ENCODE measurements at regions not wholly inside any gene's neighbourhood (a gene's known extent, or its start where the extent isn't known, plus 50 kb on each side); places are given as distances from the start of the nearest gene placed in this dataset.

DNA sequence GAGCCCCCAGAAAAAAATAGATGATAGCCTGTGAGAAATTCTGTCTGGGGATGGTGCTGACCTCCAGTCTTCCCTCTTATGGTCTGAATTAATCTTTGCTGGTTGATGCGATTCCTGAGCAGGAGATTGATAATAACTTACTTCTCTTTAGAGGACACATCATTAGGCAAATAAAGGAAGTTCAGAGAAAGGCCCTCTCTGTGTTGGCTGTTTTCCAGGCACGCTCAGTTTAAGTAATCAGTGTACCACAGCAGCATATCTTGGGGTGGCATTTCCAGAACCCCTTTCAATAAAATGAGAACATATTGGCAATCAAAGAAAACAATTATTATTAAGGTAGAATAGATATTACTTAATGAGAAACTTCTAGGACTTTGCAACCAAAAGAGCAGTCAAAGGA is 1129.3 kb upstream of the RAG2 start:
- intact Hi-C loops (cut with micrococcal nuclease), result no loop called here
- no peak for DNase-seq
- no peaks in the 10 kb centered on the region for H3K9me3 ChIP-seq (replicated peaks)
- no peak overlapping the region for H3K27ac ChIP-seq (replicated peaks)
- H3K27me3 ChIP-seq (ENCODE audit: low read depth), result no peaks in the 10 kb centered on the region
- TF ChIP-seq, protein P1, sequence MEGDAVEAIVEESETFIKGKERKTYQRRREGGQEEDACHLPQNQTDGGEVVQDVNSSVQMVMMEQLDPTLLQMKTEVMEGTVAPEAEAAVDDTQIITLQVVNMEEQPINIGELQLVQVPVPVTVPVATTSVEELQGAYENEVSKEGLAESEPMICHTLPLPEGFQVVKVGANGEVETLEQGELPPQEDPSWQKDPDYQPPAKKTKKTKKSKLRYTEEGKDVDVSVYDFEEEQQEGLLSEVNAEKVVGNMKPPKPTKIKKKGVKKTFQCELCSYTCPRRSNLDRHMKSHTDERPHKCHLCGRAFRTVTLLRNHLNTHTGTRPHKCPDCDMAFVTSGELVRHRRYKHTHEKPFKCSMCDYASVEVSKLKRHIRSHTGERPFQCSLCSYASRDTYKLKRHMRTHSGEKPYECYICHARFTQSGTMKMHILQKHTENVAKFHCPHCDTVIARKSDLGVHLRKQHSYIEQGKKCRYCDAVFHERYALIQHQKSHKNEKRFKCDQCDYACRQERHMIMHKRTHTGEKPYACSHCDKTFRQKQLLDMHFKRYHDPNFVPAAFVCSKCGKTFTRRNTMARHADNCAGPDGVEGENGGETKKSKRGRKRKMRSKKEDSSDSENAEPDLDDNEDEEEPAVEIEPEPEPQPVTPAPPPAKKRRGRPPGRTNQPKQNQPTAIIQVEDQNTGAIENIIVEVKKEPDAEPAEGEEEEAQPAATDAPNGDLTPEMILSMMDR (IDR thresholded peaks at IDR 0.05; ENCODE audit: borderline replicate concordance), result no peak
- no peaks in the 10 kb centered on the region for H3K4me1 ChIP-seq
- H3K4me3 ChIP-seq, result no peak overlapping the region
- no peaks in the 10 kb centered on the region for H3K36me3 ChIP-seq

DNA sequence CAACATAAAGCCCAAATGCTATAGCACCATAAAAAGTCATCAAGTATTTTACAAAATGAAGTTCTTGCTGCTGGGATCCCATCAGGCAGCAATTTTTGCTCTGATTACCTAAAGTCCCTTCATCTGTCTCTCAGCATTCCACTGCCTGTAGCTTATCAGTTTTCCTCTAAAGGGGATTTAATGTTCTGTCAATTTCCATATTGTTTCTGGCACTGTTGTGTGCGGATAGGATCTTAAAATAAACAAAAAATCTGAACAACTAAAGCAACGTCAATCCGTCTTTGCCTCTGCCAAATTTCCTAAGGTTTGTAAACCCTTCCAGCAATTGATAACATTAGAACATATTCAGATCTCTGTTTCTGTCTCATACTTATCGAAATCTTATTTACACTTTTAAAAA is 1126.3 kb upstream of the RAG2 start:
- Histone ChIP-seq H3K27me3 (ENCODE audit: low read depth) (no peaks in the 10 kb centered on the region), H3K9me3 (replicated peaks) (no peaks in the 10 kb centered on the region), H3K4me1 (no peaks in the 10 kb centered on the region), H3K27ac (replicated peaks) (no peak overlapping the region), H3K4me3 (no peak overlapping the region), H3K36me3 (no peaks in the 10 kb centered on the region)
- intact Hi-C loops (cut with micrococcal nuclease), result no loop called here
- TF ChIP-seq, protein P1 (IDR thresholded peaks at IDR 0.05; ENCODE audit: borderline replicate concordance), result no peak
- no peak for DNase-seq

DNA sequence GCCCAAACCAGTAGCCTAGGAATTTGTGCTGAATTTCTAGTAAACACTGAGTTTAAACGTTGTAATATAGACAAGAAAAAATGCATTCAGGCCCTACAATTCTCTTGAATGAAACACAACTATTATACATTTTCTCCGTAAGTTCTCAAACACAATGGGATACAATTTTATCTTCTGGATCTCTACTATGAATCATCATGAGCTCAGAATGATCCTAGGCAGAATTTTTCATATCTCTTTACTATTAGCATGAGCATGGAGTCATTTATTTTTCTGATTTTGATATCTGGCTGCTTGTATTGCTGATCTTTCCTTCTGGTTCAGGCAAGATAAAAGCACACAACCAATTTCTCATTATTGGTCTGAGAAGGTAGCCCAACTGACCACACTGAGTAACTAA is 1123.4 kb upstream of the RAG2 start:
- Histone ChIP-seq H3K9me3 (replicated peaks) (peaks cover 6% of the 10 kb centered on the region), H3K27ac (replicated peaks) (no peak overlapping the region), H3K4me3 (no peak overlapping the region), H3K27me3 (ENCODE audit: low read depth) (no peaks in the 10 kb centered on the region), H3K36me3 (no peaks in the 10 kb centered on the region), H3K4me1 (no peaks in the 10 kb centered on the region)
- TF ChIP-seq, protein P1 (IDR thresholded peaks at IDR 0.05; ENCODE audit: borderline replicate concordance), result no peak
- intact Hi-C loops (cut with micrococcal nuclease), result no loop called here
- no peak for DNase-seq

DNA sequence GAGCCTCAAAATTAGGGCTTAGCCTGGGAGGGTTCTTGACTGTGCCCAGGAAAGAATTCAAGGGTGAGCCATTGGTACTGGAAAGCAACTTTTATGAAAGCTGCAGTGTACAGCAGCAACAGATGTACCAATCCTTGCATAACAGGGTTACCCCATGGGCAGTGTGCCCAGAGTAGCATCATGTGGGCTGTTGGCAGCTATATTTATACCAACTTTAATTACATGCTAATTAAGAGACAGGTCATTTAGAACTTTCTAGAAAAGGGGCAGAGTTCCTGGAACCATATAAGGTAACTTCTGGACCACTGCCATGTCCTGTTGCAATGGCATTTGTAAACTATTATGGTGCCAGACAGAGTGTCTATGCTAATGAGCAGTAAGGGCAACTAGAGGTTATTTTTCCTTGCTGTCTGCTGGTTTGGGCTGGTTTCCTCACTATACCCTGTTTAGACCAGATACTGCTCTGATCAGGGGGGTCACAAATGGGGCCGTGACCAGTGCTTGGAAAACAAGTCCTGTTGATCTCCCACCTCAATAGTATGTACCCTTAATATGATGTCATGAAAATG is 1120.5 kb upstream of the RAG2 start:
- TF ChIP-seq, protein P1 (IDR thresholded peaks at IDR 0.05; ENCODE audit: borderline replicate concordance), result no peak
- Histone ChIP-seq H3K36me3 (no peaks in the 10 kb centered on the region), H3K27ac (replicated peaks) (no peak overlapping the region), H3K9me3 (replicated peaks) (peaks cover 6% of the 10 kb centered on the region), H3K27me3 (ENCODE audit: low read depth) (no peaks in the 10 kb centered on the region), H3K4me3 (no peak overlapping the region), H3K4me1 (no peaks in the 10 kb centered on the region)
- intact Hi-C loops (cut with micrococcal nuclease), result no loop called here
- no peak for DNase-seq

DNA sequence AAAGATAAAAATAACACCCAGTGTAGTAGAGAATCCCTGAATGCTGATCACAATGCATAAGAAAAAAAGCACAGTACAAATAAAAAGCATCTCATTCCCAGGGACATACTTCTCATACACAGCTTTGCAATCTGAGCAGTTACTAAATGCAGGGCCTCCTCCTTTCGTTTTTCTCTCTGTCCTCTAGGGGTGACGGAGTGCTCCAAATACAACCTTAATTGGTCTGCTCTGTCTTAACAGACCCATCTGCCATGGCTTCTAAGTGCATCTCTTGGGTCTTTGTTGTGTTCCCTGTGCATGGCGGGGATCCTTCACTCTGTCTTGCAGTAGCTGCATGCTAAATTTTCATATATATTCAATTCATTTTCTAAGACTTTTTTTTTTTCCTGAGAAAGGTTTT is 1114.2 kb upstream of the RAG2 start:
- Histone ChIP-seq H3K27ac (replicated peaks) (no peak overlapping the region), H3K27me3 (ENCODE audit: low read depth) (no peaks in the 10 kb centered on the region), H3K4me3 (no peak overlapping the region), H3K4me1 (no peaks in the 10 kb centered on the region), H3K9me3 (replicated peaks) (no peaks in the 10 kb centered on the region), H3K36me3 (no peaks in the 10 kb centered on the region)
- no peak for DNase-seq
- TF ChIP-seq, protein P1 (IDR thresholded peaks at IDR 0.05; ENCODE audit: borderline replicate concordance), result no peak
- intact Hi-C loops (cut with micrococcal nuclease), result no loop called here

Data from left ventricle myocardium inferior (tissue), 1 donor.